SH-SY5Y (cell line): ENCODE measurements at regions not wholly inside any gene's neighbourhood (a gene's known extent, or its start where the extent isn't known, plus 50 kb on each side); places are given as distances from the start of the nearest gene placed in this dataset.

Experiments used
- GATA2 ChIP-seq: IDR thresholded peaks from 2 replicates; pipeline ENCODE4 v1.6.1; 2011; ENCODE audit warnings: mild to moderate bottlenecking, low read depth, low read length
- GATA3 ChIP-seq: IDR thresholded peaks from 2 replicates; pipeline ENCODE4 v1.6.1; 2011; ENCODE audit warnings: low read depth, mild to moderate bottlenecking, low read length, moderate library complexity

GRCh38 chr6:48977573-48977972, 485.5 kb downstream of the MMUT start:
- TF ChIP-seq GATA3 (no peak), GATA2 (no peak)
